ENCODE measurements at regions not wholly inside any gene's neighbourhood (a gene's known extent, or its start where the extent isn't known, plus 50 kb on each side); places are given as distances from the start of the nearest gene placed in this dataset.

DNA sequence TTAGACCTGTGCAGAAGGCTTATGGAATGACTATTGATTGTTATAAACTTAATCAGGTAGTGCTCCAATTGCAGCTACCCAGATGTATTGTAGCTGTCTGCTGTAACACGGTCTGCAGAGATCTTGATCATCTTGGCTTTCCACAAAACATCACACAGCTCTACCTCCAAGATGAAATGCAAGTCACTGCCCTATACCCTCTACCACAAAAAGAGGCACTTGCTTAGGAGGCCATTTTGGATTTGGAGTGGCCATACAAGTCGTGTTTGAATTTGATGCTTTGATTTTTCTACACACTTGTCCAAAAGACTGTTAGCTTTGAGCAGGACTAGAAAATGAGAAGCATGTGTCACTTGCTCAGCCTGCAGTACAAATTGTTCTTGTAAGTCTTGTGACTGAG, 377.2 kb downstream of the TNS3 start:
- TF ChIP-seq POLR2AphosphoS5 (IDR thresholded peaks at IDR 0.05; ENCODE audit: borderline replicate concordance, low read depth, low read length) (no peak), EZH2 (IDR thresholded peaks at IDR 0.05) (no peak), FOXP2 (optimal IDR thresholded peaks at IDR 0.05; ENCODE audit: control extremely low read depth, extremely low read length, insufficient read depth) (no peak)

Data from SK-N-MC (cell line).